ENCODE measurements at regions not wholly inside any gene's neighbourhood (a gene's known extent, or its start where the extent isn't known, plus 50 kb on each side); places are given as distances from the start of the nearest gene placed in this dataset.

DNA sequence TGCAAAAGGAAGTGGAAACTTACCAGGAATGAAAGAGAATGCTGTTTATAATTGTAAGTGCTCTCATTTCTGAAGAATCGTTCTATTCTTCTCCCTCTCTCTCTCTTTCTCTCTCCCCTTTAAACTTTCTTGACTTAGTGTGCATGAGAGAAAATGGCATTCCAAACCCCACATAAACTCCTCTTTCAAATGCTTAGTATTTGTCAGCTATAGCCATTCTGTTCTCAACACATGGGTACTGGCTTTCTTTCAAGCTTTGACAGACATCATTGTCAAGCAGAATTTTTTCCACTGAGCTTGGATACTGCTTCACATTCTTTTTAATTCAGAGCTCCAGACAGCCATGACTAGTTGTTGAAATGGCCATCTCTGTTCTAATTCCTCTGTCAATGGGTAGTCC, 51.1 kb upstream of the PREP start:
- peak; percentile 55 for ATAC-seq
- no peak for DNase-seq (ENCODE audit: low spot score)
- intact Hi-C loops (cut with DNase I): no loop called here

DNA sequence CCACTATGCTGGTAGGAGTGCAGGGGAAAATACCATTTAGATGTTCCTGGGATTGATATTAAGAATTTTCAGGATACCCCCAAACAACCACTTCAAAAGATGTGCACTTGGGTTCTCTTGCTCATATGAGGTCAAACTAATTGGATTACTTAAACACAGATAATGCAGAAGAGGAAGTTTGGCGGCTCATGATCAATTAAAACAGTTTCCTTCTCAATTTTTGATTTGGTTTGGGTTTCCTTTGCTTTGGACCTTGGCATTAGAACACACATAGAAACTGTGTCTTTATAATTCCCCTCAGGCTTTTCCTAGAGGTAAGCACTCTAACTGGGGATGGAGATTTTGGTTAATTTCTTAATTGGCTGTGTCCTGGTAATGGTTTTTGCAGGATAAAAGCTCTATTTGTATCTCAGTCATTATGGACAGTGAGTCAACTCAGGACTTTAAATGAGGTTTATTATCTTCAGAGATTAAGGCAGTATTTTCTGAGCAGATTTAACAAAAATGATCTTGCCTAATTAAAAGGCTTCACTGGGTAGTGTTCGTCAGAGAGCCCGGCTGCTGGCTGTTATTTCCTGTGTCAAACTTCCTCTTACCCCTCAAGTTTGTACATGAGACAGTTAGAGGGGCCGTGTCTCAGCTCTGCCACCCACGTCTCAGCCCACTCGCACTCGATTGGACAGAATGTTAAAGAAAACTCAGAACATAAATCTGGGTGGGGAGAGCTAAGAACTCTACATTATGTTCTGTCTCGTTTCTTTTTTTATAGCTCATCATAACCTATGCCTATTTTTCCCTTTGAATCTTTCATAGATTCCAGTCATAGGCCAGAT, 50.3 kb upstream of the PREP start:
- ATAC-seq (peak; percentile 62), DNase-seq (ENCODE audit: low spot score) (peak; percentile 61)
- intact Hi-C loops (cut with DNase I): no loop called here
